ENCODE measurements at regions not wholly inside any gene's neighbourhood (a gene's known extent, or its start where the extent isn't known, plus 50 kb on each side); places are given as distances from the start of the nearest gene placed in this dataset.

GRCh38 chr7:42603496-42603895, 308.4 kb downstream of the C7orf25 start:
- no peak overlapping the region for H3K27ac ChIP-seq
- H3K4me1 ChIP-seq = no peaks in the 10 kb centered on the region
- no peak overlapping the region for H3K4me3 ChIP-seq
- H3K27me3 ChIP-seq = no peaks in the 10 kb centered on the region
- DNase-seq = no peak
- no peak for TF ChIP-seq CTCF (IDR thresholded peaks at IDR 0.05)
- no peak for TF ChIP-seq POLR2A (IDR thresholded peaks at IDR 0.05)
- no peaks in the 10 kb centered on the region for H3K36me3 ChIP-seq
- H3K9me3 ChIP-seq = no peaks in the 10 kb centered on the region

GRCh38 chr7:42597300-42597699, 314.6 kb downstream of the C7orf25 start:
- TF ChIP-seq POLR2A (IDR thresholded peaks at IDR 0.05) = no peak
- TF ChIP-seq CTCF (IDR thresholded peaks at IDR 0.05) = no peak
- Histone ChIP-seq H3K4me1 (no peaks in the 10 kb centered on the region), H3K36me3 (no peaks in the 10 kb centered on the region), H3K27me3 (no peaks in the 10 kb centered on the region), H3K27ac (no peak overlapping the region), H3K4me3 (no peak overlapping the region), H3K9me3 (no peaks in the 10 kb centered on the region)
- DNase-seq = no peak

GRCh38 chr7:42596737-42597136, 315.1 kb downstream of the C7orf25 start:
- Histone ChIP-seq H3K27me3 (no peaks in the 10 kb centered on the region), H3K9me3 (no peaks in the 10 kb centered on the region), H3K4me3 (no peak overlapping the region), H3K36me3 (no peaks in the 10 kb centered on the region), H3K4me1 (no peaks in the 10 kb centered on the region), H3K27ac (no peak overlapping the region)
- TF ChIP-seq CTCF (IDR thresholded peaks at IDR 0.05) (no peak), POLR2A (IDR thresholded peaks at IDR 0.05) (no peak)
- no peak for DNase-seq

GRCh38 chr7:42593860-42594259, 318.0 kb downstream of the C7orf25 start:
- Histone ChIP-seq H3K4me3 (no peak overlapping the region), H3K27me3 (no peaks in the 10 kb centered on the region), H3K27ac (no peak overlapping the region), H3K36me3 (no peaks in the 10 kb centered on the region), H3K9me3 (no peaks in the 10 kb centered on the region), H3K4me1 (no peaks in the 10 kb centered on the region)
- DNase-seq = no peak
- TF ChIP-seq POLR2A (IDR thresholded peaks at IDR 0.05) = no peak
- TF ChIP-seq CTCF (IDR thresholded peaks at IDR 0.05) = no peak

- Histone ChIP-seq H3K36me3 (no peaks in the 10 kb centered on the region), H3K4me3 (no peak overlapping the region), H3K9me3 (no peaks in the 10 kb centered on the region), H3K27ac (no peak overlapping the region), H3K4me1 (no peaks in the 10 kb centered on the region), H3K27me3 (no peaks in the 10 kb centered on the region)
- no peak for DNase-seq
- no peak for TF ChIP-seq POLR2A (IDR thresholded peaks at IDR 0.05)
- TF ChIP-seq CTCF (IDR thresholded peaks at IDR 0.05) = no peak
Measured at GRCh38 chr7:42590771-42591310, 321.0 kb downstream of the C7orf25 start.

- no peak for DNase-seq
- no peaks in the 10 kb centered on the region for H3K4me1 ChIP-seq
Measured at GRCh38 chr7:42588876-42589275, 323.0 kb downstream of the C7orf25 start.

More at GRCh38 chr7:42588876-42589275, 323.0 kb downstream of the C7orf25 start:
- Histone ChIP-seq H3K9me3 (no peaks in the 10 kb centered on the region), H3K36me3 (no peaks in the 10 kb centered on the region), H3K4me3 (no peak overlapping the region), H3K27me3 (no peaks in the 10 kb centered on the region), H3K27ac (no peak overlapping the region)
- TF ChIP-seq POLR2A (IDR thresholded peaks at IDR 0.05) (no peak), CTCF (IDR thresholded peaks at IDR 0.05) (no peak)

All from Peyer's patch (tissue), 4 donors.